HEK293 (cell line): ENCODE measurements at regions not wholly inside any gene's neighbourhood (a gene's known extent, or its start where the extent isn't known, plus 50 kb on each side); places are given as distances from the start of the nearest gene placed in this dataset.

Source experiments
- CTCF ChIA-PET: fragments of 350-600 bp; formaldehyde crosslinking; extraction: SDS; loops from one replicate; lab custom pipeline; 2021; ENCODE audit warnings: antibody characterized with exemption; lab: Yijun Ruan, JAX
- POLR2A ChIA-PET: fragments of 300-600 bp; formaldehyde crosslinking; extraction: SDS; loops from one replicate; lab custom pipeline; 2020; ENCODE audit warnings: antibody characterized with exemption, inconsistent platforms; lab: Yijun Ruan, JAX
- H3K27ac ChIP-seq: fragments of 200-500 bp; sonication (Bioruptor generic); 2 replicates; pipeline ENCODE4 v1.5.1; 2014; ENCODE audit warnings: low read depth, low read length, control low read depth, inconsistent platforms; ENCODE audit errors: extremely low read depth
- H3K36me3 ChIP-seq, 2 experiments: fragments of 200-500 bp in 1 of 2; sonication (Bioruptor generic) in 1 of 2; 1 replicate in 1 of 2; 2 replicates in 1 of 2; pipeline ENCODE4 v1.5.1; 2014 to 2017; ENCODE audit warnings: inconsistent platforms in 2 of 2, low read length in 2 of 2; ENCODE audit not compliant: control insufficient read depth in 2 of 2, insufficient read depth in 1 of 2
- H3K4me1 ChIP-seq: fragments of 200-500 bp; sonication (Bioruptor generic); 2 replicates; pipeline ENCODE4 v1.5.1; 2014; ENCODE audit warnings: mild to moderate bottlenecking, low read length, inconsistent platforms; ENCODE audit not compliant: control insufficient read depth, insufficient read depth
- H3K4me3 ChIP-seq: 2 replicates; pipeline ENCODE4 v1.5.1; 2011; ENCODE audit warnings: low read depth, mild to moderate bottlenecking, control low read depth, low read length, moderate library complexity
- H3K9me3 ChIP-seq: fragments of 200-500 bp; sonication (Bioruptor generic); 2 replicates; pipeline ENCODE4 v1.5.1; 2014; ENCODE audit warnings: low read depth, low read length, inconsistent platforms; ENCODE audit not compliant: control insufficient read depth, insufficient read depth
- KLF8 ChIP-seq: fragments of 450-650 bp; formaldehyde crosslinking; IDR thresholded peaks from 2 replicates; pipeline ENCODE4 v1.5.1; 2016; ENCODE audit warnings: missing biosample characterization, missing genetic modification characterization
- OVOL3 ChIP-seq: fragments of 450-650 bp; formaldehyde crosslinking; IDR thresholded peaks from 2 replicates; pipeline ENCODE4 v1.5.1; 2016; ENCODE audit warnings: missing biosample characterization, missing genetic modification characterization
- ZBTB1 ChIP-seq: fragments of 450-650 bp; formaldehyde crosslinking; IDR thresholded peaks from 2 replicates; pipeline ENCODE4 v1.5.1; 2016; ENCODE audit warnings: missing biosample characterization, missing genetic modification characterization
- ZBTB20 ChIP-seq: fragments of 450-650 bp; formaldehyde crosslinking; IDR thresholded peaks from 2 replicates; pipeline ENCODE4 v1.5.1; 2016; ENCODE audit warnings: missing biosample characterization, missing genetic modification characterization
- ZBTB7A ChIP-seq: fragments of 450-650 bp; formaldehyde crosslinking; IDR thresholded peaks from 2 replicates; pipeline ENCODE4 v1.5.1; 2016; ENCODE audit warnings: low read depth, missing biosample characterization, missing genetic modification characterization
- ZIC2 ChIP-seq: fragments of 450-650 bp; formaldehyde crosslinking; IDR thresholded peaks from 2 replicates; pipeline ENCODE4 v1.5.1; 2016; ENCODE audit warnings: missing biosample characterization, missing genetic modification characterization
- ZNF157 ChIP-seq: fragments of 450-650 bp; formaldehyde crosslinking; IDR thresholded peaks from 2 replicates; pipeline ENCODE4 v1.5.1; 2016; ENCODE audit warnings: missing biosample characterization, missing genetic modification characterization
- ZNF174 ChIP-seq: fragments of 450-650 bp; formaldehyde crosslinking; IDR thresholded peaks from 2 replicates; pipeline ENCODE4 v1.5.0; 2017; ENCODE audit warnings: missing biosample characterization, mild to moderate bottlenecking, missing genetic modification characterization
- ZNF2 ChIP-seq: fragments of 450-650 bp; formaldehyde crosslinking; IDR thresholded peaks from 2 replicates; pipeline ENCODE4 v1.5.1; 2016; ENCODE audit warnings: missing biosample characterization, missing genetic modification characterization
- ZNF341 ChIP-seq: fragments of 450-650 bp; formaldehyde crosslinking; IDR thresholded peaks from 2 replicates; pipeline ENCODE4; 2016; ENCODE audit warnings: low read depth, missing biosample characterization, missing genetic modification characterization
- ZNF416 ChIP-seq: fragments of 450-650 bp; formaldehyde crosslinking; IDR thresholded peaks from 2 replicates; pipeline ENCODE4 v1.5.1; 2016; ENCODE audit warnings: missing biosample characterization, missing genetic modification characterization
- ZNF521 ChIP-seq: fragments of 450-650 bp; formaldehyde crosslinking; IDR thresholded peaks from 2 replicates; pipeline ENCODE4 v1.5.1; 2017; ENCODE audit warnings: missing biosample characterization, mild to moderate bottlenecking, missing genetic modification characterization
- ZNF610 ChIP-seq: fragments of 450-650 bp; formaldehyde crosslinking; IDR thresholded peaks from 2 replicates; pipeline ENCODE4 v1.5.1; 2016; ENCODE audit warnings: missing biosample characterization, missing genetic modification characterization, borderline replicate concordance
- ZNF664 ChIP-seq: fragments of 450-650 bp; formaldehyde crosslinking; IDR thresholded peaks from 2 replicates; pipeline ENCODE4 v1.5.1; 2016; ENCODE audit warnings: missing biosample characterization, missing genetic modification characterization
- ZNF670 ChIP-seq: fragments of 450-650 bp; formaldehyde crosslinking; IDR thresholded peaks from 2 replicates; pipeline ENCODE4 v1.5.1; 2016; ENCODE audit warnings: missing biosample characterization, missing genetic modification characterization, low read depth
- ZXDB ChIP-seq: fragments of 450-650 bp; formaldehyde crosslinking; IDR thresholded peaks from 2 replicates; pipeline ENCODE4 v1.5.1; 2016; ENCODE audit warnings: missing biosample characterization, missing genetic modification characterization
- TF ChIP-seq, protein P1 (sequence below): fragments of 450-650 bp; formaldehyde crosslinking; IDR thresholded peaks from 2 replicates; pipeline ENCODE4 v1.5.1; 2016; ENCODE audit warnings: missing biosample characterization, missing genetic modification characterization, borderline replicate concordance
- TF ChIP-seq, protein P2 (sequence below): fragments of 450-650 bp; formaldehyde crosslinking; optimal IDR thresholded peaks from 2 replicates; pipeline ENCODE3; 2016; ENCODE audit warnings: missing biosample characterization, mild to moderate bottlenecking, missing genetic modification characterization
- TF ChIP-seq, protein P3 (sequence below): fragments of 450-650 bp; formaldehyde crosslinking; IDR thresholded peaks from 2 replicates; pipeline ENCODE4 v1.5.1; 2016; ENCODE audit warnings: missing biosample characterization, missing genetic modification characterization
- TF ChIP-seq, protein P4 (sequence below): fragments of 450-650 bp; formaldehyde crosslinking; IDR thresholded peaks from 2 replicates; pipeline ENCODE4 v1.5.1; 2016; ENCODE audit warnings: missing biosample characterization, missing genetic modification characterization
- TF ChIP-seq, protein P5 (sequence below): fragments of 450-650 bp; formaldehyde crosslinking; IDR thresholded peaks from 2 replicates; pipeline ENCODE4 v1.5.0; 2017; ENCODE audit warnings: missing biosample characterization, missing genetic modification characterization, borderline replicate concordance

DNA sequence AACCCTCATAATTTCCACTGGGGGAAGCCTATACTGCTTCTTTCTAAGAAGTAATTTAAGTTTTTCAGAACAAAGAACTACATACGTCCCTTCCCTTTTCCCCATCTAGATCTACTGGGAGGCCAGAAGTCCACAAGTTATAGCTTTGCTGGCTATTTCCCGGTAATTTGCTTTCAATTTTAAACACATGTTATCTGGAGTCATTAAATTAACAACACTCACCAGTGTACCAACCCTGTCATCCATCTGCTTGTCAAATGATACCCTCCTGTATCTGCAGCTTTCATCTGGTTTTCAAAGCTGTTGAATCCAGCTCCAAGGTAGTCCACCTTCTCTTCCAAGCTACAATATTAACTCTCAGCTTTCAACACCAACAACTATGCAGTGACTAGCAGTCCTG is 466.7 kb upstream of the PKN2 start (continued):
- TF ChIP-seq, protein P1, sequence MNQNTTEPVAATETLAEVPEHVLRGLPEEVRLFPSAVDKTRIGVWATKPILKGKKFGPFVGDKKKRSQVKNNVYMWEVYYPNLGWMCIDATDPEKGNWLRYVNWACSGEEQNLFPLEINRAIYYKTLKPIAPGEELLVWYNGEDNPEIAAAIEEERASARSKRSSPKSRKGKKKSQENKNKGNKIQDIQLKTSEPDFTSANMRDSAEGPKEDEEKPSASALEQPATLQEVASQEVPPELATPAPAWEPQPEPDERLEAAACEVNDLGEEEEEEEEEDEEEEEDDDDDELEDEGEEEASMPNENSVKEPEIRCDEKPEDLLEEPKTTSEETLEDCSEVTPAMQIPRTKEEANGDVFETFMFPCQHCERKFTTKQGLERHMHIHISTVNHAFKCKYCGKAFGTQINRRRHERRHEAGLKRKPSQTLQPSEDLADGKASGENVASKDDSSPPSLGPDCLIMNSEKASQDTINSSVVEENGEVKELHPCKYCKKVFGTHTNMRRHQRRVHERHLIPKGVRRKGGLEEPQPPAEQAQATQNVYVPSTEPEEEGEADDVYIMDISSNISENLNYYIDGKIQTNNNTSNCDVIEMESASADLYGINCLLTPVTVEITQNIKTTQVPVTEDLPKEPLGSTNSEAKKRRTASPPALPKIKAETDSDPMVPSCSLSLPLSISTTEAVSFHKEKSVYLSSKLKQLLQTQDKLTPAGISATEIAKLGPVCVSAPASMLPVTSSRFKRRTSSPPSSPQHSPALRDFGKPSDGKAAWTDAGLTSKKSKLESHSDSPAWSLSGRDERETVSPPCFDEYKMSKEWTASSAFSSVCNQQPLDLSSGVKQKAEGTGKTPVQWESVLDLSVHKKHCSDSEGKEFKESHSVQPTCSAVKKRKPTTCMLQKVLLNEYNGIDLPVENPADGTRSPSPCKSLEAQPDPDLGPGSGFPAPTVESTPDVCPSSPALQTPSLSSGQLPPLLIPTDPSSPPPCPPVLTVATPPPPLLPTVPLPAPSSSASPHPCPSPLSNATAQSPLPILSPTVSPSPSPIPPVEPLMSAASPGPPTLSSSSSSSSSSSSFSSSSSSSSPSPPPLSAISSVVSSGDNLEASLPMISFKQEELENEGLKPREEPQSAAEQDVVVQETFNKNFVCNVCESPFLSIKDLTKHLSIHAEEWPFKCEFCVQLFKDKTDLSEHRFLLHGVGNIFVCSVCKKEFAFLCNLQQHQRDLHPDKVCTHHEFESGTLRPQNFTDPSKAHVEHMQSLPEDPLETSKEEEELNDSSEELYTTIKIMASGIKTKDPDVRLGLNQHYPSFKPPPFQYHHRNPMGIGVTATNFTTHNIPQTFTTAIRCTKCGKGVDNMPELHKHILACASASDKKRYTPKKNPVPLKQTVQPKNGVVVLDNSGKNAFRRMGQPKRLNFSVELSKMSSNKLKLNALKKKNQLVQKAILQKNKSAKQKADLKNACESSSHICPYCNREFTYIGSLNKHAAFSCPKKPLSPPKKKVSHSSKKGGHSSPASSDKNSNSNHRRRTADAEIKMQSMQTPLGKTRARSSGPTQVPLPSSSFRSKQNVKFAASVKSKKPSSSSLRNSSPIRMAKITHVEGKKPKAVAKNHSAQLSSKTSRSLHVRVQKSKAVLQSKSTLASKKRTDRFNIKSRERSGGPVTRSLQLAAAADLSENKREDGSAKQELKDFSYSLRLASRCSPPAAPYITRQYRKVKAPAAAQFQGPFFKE (tag by site-specific recombination) = no peak
- TF ChIP-seq, protein P2, sequence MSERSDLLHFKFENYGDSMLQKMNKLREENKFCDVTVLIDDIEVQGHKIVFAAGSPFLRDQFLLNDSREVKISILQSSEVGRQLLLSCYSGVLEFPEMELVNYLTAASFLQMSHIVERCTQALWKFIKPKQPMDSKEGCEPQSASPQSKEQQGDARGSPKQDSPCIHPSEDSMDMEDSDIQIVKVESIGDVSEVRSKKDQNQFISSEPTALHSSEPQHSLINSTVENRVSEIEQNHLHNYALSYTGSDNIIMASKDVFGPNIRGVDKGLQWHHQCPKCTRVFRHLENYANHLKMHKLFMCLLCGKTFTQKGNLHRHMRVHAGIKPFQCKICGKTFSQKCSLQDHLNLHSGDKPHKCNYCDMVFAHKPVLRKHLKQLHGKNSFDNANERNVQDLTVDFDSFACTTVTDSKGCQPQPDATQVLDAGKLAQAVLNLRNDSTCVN (tag by site-specific recombination) = no peak
- TF ChIP-seq ZNF670 (tag by site-specific recombination) (no peak), ZNF664 (tag by site-specific recombination) (no peak)

DNA sequence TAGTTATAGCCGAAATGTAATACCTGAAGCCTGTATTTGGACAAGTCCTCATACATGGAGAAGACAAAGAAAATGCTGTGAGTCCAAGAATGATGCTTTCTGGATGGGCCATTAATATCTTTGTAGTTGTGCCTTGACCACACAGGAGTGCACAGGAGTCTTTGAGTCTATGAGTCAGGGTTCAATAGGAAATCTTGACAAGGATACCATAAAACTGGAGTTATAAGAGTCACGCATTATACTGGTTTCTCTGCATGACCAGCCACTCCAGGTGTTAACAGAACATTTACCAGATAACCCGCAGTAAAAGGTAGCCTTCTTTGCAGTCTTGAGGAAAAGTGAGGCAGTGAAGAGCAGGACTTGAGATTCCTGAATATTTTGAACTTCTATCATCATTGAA is 464.6 kb upstream of the PKN2 start:
- POLR2A ChIA-PET = no interaction called here
- TF ChIP-seq ZNF610 (tag by site-specific recombination) (no peak), KLF8 (no peak), ZNF174 (tag by site-specific recombination) (no peak), OVOL3 (tag by site-specific recombination) (no peak), ZBTB20 (no peak), ZNF157 (tag by site-specific recombination) (no peak), ZNF341 (tag by site-specific recombination) (no peak)
- TF ChIP-seq, protein P3, sequence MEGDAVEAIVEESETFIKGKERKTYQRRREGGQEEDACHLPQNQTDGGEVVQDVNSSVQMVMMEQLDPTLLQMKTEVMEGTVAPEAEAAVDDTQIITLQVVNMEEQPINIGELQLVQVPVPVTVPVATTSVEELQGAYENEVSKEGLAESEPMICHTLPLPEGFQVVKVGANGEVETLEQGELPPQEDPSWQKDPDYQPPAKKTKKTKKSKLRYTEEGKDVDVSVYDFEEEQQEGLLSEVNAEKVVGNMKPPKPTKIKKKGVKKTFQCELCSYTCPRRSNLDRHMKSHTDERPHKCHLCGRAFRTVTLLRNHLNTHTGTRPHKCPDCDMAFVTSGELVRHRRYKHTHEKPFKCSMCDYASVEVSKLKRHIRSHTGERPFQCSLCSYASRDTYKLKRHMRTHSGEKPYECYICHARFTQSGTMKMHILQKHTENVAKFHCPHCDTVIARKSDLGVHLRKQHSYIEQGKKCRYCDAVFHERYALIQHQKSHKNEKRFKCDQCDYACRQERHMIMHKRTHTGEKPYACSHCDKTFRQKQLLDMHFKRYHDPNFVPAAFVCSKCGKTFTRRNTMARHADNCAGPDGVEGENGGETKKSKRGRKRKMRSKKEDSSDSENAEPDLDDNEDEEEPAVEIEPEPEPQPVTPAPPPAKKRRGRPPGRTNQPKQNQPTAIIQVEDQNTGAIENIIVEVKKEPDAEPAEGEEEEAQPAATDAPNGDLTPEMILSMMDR (tag by site-specific recombination) = no peak
- H3K4me1 ChIP-seq = no peaks in the 10 kb centered on the region
- no peaks in the 10 kb centered on the region for H3K36me3 ChIP-seq
- CTCF ChIA-PET = interaction anchor here (0.6 kb wide), 1 partner anchor 287 kb away, joined by 3 read pairs; no protein-coding TSS in a partner anchor
- H3K4me3 ChIP-seq = no peak overlapping the region
- no peak overlapping the region for H3K27ac ChIP-seq
- H3K9me3 ChIP-seq = no peaks in the 10 kb centered on the region

DNA sequence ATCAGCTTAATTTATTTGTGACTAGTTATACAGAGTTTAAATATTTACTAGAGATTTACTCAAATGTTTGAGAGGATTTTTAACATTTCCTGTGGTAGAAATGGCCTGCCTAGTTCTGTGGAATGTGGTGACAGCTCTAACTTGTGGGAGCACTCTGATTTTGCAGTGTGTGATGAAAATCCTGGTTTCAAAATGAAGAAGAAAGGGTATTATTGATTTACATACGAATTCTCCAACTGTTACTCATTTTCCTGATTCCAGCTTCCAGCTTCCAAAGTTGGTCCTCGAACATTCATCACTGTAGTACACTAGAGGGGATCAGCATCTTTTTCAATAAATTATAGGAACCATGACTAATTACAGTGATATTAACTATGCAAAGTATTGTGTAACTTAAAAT is 462.7 kb upstream of the PKN2 start:
- H3K27ac ChIP-seq = no peak overlapping the region
- POLR2A ChIA-PET = no interaction called here
- H3K36me3 ChIP-seq = no peaks in the 10 kb centered on the region
- no peaks in the 10 kb centered on the region for H3K9me3 ChIP-seq
- H3K4me1 ChIP-seq = no peaks in the 10 kb centered on the region
- TF ChIP-seq ZNF521 (tag by site-specific recombination) (no peak), ZBTB20 (no peak), ZBTB1 (tag by site-specific recombination) (no peak), ZIC2 (tag by site-specific recombination) (no peak), ZBTB7A (tag by site-specific recombination) (no peak), ZNF2 (tag by site-specific recombination) (no peak), ZXDB (tag by site-specific recombination) (no peak), ZNF416 (tag by site-specific recombination) (no peak)
- TF ChIP-seq, protein P4, sequence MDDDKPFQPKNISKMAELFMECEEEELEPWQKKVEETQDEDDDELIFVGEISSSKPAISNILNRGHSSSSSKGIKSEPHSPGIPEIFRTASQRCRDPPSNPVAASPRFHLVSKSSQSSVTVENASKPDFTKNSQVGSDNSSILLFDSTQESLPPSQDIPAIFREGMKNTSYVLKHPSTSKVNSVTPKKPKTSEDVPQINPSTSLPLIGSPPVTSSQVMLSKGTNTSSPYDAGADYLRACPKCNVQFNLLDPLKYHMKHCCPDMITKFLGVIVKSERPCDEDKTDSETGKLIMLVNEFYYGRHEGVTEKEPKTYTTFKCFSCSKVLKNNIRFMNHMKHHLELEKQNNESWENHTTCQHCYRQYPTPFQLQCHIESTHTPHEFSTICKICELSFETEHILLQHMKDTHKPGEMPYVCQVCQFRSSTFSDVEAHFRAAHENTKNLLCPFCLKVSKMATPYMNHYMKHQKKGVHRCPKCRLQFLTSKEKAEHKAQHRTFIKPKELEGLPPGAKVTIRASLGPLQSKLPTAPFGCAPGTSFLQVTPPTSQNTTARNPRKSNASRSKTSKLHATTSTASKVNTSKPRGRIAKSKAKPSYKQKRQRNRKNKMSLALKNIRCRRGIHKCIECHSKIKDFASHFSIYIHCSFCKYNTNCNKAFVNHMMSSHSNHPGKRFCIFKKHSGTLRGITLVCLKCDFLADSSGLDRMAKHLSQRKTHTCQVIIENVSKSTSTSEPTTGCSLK (tag by site-specific recombination) = no peak
- TF ChIP-seq, protein P5, sequence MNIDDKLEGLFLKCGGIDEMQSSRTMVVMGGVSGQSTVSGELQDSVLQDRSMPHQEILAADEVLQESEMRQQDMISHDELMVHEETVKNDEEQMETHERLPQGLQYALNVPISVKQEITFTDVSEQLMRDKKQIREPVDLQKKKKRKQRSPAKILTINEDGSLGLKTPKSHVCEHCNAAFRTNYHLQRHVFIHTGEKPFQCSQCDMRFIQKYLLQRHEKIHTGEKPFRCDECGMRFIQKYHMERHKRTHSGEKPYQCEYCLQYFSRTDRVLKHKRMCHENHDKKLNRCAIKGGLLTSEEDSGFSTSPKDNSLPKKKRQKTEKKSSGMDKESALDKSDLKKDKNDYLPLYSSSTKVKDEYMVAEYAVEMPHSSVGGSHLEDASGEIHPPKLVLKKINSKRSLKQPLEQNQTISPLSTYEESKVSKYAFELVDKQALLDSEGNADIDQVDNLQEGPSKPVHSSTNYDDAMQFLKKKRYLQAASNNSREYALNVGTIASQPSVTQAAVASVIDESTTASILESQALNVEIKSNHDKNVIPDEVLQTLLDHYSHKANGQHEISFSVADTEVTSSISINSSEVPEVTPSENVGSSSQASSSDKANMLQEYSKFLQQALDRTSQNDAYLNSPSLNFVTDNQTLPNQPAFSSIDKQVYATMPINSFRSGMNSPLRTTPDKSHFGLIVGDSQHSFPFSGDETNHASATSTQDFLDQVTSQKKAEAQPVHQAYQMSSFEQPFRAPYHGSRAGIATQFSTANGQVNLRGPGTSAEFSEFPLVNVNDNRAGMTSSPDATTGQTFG (tag by site-specific recombination) = no peak
- TF ChIP-seq, all 188 proteins: peak for 0
- CTCF ChIA-PET = no interaction called here
- no peak overlapping the region for H3K4me3 ChIP-seq
